ENCODE measurements at regions not wholly inside any gene's neighbourhood (a gene's known extent, or its start where the extent isn't known, plus 50 kb on each side); places are given as distances from the start of the nearest gene placed in this dataset.

DNA sequence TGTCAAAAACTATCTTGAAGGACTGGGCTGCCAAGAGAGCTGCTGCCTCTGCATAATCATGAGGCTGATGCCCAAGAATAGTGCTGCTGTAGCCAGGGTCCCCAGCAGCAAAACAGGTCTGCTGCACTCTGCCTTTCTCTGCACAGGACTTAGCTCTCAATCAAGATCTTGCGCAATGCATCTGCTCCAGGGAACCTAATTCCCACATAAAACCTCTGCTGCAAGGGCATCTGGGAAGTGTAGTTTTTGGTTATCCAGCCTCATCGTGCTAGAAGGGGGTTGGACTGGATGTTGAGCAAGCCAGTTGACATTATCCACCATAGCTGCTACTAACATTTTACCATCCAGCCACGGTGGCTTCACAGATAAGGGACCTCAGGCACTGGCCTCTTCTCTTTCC is 192.7 kb downstream of the C11orf91 start:
- TF ChIP-seq CTCF (conservative IDR thresholded peaks at IDR 0.05; ENCODE audit: low read depth, low read length) (no peak), EZH2 (IDR thresholded peaks at IDR 0.05; ENCODE audit: borderline replicate concordance, low read depth, low read length, poor library complexity, severe bottlenecking) (no peak)

Measured in A673 (cell line).